ENCODE measurements at regions not wholly inside any gene's neighbourhood (a gene's known extent, or its start where the extent isn't known, plus 50 kb on each side); places are given as distances from the start of the nearest gene placed in this dataset.

DNA sequence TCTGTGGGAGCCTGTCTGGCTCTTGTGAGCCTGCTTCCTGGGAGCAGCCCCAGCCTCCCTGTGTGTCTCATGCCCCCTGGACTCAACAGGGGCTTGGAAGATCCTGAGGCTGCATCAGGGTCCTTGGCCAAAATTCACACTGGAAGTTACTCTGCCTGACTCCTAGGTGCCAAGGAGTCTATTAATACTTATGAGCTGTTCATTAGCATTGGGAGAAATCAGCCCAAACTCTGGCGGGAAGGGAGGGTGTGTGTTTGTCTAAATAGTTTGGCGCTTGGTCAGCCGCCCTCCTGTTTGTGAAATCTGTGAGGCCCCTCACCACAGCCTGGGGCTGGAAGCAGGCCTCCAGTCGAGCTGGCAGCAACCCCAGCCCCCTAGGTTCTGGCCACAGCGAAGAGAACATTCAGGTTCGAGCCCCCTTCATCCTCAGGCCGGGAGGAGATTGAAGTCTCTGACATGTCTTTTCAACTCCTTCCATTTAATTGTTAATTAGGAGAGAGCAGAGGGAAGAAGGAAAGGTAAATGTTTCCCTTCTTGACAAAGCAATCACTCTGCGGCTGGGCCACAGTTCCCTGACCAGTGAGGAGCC, 82.1 kb upstream of the F3 start:
- no TSS peak for BruUV-seq (replicated peaks)
- POLR2A ChIA-PET = no interaction called here
- no peak for ATAC-seq
- Histone ChIP-seq H3K27ac (ENCODE audit: low read length) (no peak overlapping the region), H3K27me3 (ENCODE audit: control insufficient read depth, insufficient read depth, low read length) (no peaks in the 10 kb centered on the region), H3K36me3 (ENCODE audit: control insufficient read depth, insufficient read depth, low read length) (no peaks in the 10 kb centered on the region), H3K9me3 (ENCODE audit: control insufficient read depth, insufficient read depth, low read depth, low read length) (no peaks in the 10 kb centered on the region), H3K4me3 (ENCODE audit: low read depth in 2 of 2, low read length in 2 of 2) (no peak overlapping the region), H3K4me1 (ENCODE audit: control insufficient read depth, insufficient read depth, low read length) (no peaks in the 10 kb centered on the region)
- TF ChIP-seq TCF7L2 (IDR thresholded peaks at IDR 0.05; ENCODE audit: low read depth, low read length) = no peak
- TF ChIP-seq REST (IDR thresholded peaks at IDR 0.05; ENCODE audit: insufficient read depth in 1 of 2, low read depth in 2 of 2, low read length in 1 of 2) = no peak
- no peak for TF ChIP-seq SIN3A (IDR thresholded peaks at IDR 0.05; ENCODE audit: borderline replicate concordance, insufficient read depth, low read depth, low read length)
- TF ChIP-seq, protein P1, sequence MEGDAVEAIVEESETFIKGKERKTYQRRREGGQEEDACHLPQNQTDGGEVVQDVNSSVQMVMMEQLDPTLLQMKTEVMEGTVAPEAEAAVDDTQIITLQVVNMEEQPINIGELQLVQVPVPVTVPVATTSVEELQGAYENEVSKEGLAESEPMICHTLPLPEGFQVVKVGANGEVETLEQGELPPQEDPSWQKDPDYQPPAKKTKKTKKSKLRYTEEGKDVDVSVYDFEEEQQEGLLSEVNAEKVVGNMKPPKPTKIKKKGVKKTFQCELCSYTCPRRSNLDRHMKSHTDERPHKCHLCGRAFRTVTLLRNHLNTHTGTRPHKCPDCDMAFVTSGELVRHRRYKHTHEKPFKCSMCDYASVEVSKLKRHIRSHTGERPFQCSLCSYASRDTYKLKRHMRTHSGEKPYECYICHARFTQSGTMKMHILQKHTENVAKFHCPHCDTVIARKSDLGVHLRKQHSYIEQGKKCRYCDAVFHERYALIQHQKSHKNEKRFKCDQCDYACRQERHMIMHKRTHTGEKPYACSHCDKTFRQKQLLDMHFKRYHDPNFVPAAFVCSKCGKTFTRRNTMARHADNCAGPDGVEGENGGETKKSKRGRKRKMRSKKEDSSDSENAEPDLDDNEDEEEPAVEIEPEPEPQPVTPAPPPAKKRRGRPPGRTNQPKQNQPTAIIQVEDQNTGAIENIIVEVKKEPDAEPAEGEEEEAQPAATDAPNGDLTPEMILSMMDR (IDR thresholded peaks at IDR 0.05) = no peak
- TF ChIP-seq POLR2AphosphoS5 (IDR thresholded peaks at IDR 0.05; ENCODE audit: low read depth, low read length) = no peak
- no peak for DNase-seq (ENCODE audit: low read depth, low spot score)
- in situ Hi-C loops (cut with HindIII; ENCODE audit: low pct_unique_long_range_greater_than_20kb, low sequenced_read_pairs) = no loop called here
- intact Hi-C loops (cut with micrococcal nuclease; ENCODE audit: unreplicated experiment) = no loop called here
- CTCF ChIA-PET = no interaction called here

GRCh38 chr1:94622757-94623156, 81.2 kb upstream of the F3 start:
- ChIA-PET CTCF (no interaction called here), POLR2A (no interaction called here)
- H3K27me3 ChIP-seq (ENCODE audit: control insufficient read depth, insufficient read depth, low read length) = no peaks in the 10 kb centered on the region
- no peak for ATAC-seq
- H3K4me1 ChIP-seq (ENCODE audit: control insufficient read depth, insufficient read depth, low read length) = no peaks in the 10 kb centered on the region
- no peak for TF ChIP-seq TCF7L2 (IDR thresholded peaks at IDR 0.05; ENCODE audit: low read depth, low read length)
- no peak for TF ChIP-seq REST (IDR thresholded peaks at IDR 0.05; ENCODE audit: insufficient read depth in 1 of 2, low read depth in 2 of 2, low read length in 1 of 2)
- TF ChIP-seq, protein P1 (IDR thresholded peaks at IDR 0.05) = no peak
- no peak for TF ChIP-seq SIN3A (IDR thresholded peaks at IDR 0.05; ENCODE audit: borderline replicate concordance, insufficient read depth, low read depth, low read length)
- TF ChIP-seq POLR2AphosphoS5 (IDR thresholded peaks at IDR 0.05; ENCODE audit: low read depth, low read length) = no peak
- no peaks in the 10 kb centered on the region for H3K9me3 ChIP-seq (ENCODE audit: control insufficient read depth, insufficient read depth, low read depth, low read length)
- in situ Hi-C loops (cut with HindIII; ENCODE audit: low pct_unique_long_range_greater_than_20kb, low sequenced_read_pairs) (no loop called here), intact Hi-C loops (cut with micrococcal nuclease; ENCODE audit: unreplicated experiment) (no loop called here)
- H3K36me3 ChIP-seq (ENCODE audit: control insufficient read depth, insufficient read depth, low read length) = no peaks in the 10 kb centered on the region
- no TSS peak for BruUV-seq (replicated peaks)
- no peak overlapping the region for H3K27ac ChIP-seq (ENCODE audit: low read length)
- H3K4me3 ChIP-seq (ENCODE audit: low read depth in 2 of 2, low read length in 2 of 2) = no peak overlapping the region
- DNase-seq (ENCODE audit: low read depth, low spot score) = no peak
